Fibroblast of lung (primary cell): ENCODE measurements at regions not wholly inside any gene's neighbourhood (a gene's known extent, or its start where the extent isn't known, plus 50 kb on each side); places are given as distances from the start of the nearest gene placed in this dataset.

Source experiments
- CTCF ChIP-seq, 2 donors: IDR thresholded peaks in 1 of 2; conservative IDR thresholded peaks in 1 of 2; 1 replicate in 1 of 2; 2 replicates in 1 of 2; pipeline ENCODE4 v1.5.1; 2011 to 2012; ENCODE audit warnings: low read length in 2 of 2, control low read depth in 1 of 2, inconsistent platforms in 1 of 2, low read depth in 1 of 2, mild to moderate bottlenecking in 1 of 2
- EZH2 ChIP-seq: IDR thresholded peaks from 2 replicates; pipeline ENCODE4 v1.5.1; 2012; ENCODE audit warnings: low read length, control low read depth, mild to moderate bottlenecking; ENCODE audit errors: missing control alignments

GRCh38 chr3:76403556-76403955 is 618.2 kb upstream of the ZNF717 start:
- no peak for TF ChIP-seq CTCF (conservative IDR thresholded peaks at IDR 0.05 in 1 of 2, IDR thresholded peaks at IDR 0.05 in 1 of 2; ENCODE audit: low read depth in 1 of 2, low read length in 2 of 2)
- no peak for TF ChIP-seq EZH2
